ENCODE measurements at regions not wholly inside any gene's neighbourhood (a gene's known extent, or its start where the extent isn't known, plus 50 kb on each side); places are given as distances from the start of the nearest gene placed in this dataset.

GRCh38 chr1:42017259-42017658 lies 98.5 kb upstream of the HIVEP3 start:
- H3K4me3 ChIP-seq (ENCODE audit: low read depth, low read length), result no peak overlapping the region
- DNase-seq (ENCODE audit: low read depth, low spot score), result no peak
- no peak for TF ChIP-seq CTCF (IDR thresholded peaks at IDR 0.05; ENCODE audit: low read depth, low read length)
- in situ Hi-C loops (cut with HindIII; ENCODE audit: low sequenced_read_pairs), result no loop called here

- in situ Hi-C loops (cut with HindIII; ENCODE audit: low sequenced_read_pairs), result no loop called here
- no peak for DNase-seq (ENCODE audit: low read depth, low spot score)
- TF ChIP-seq CTCF (IDR thresholded peaks at IDR 0.05; ENCODE audit: low read depth, low read length), result no peak
- no peak overlapping the region for H3K4me3 ChIP-seq (ENCODE audit: low read depth, low read length)
These were observed 96.1 kb upstream of the HIVEP3 start for GRCh38 chr1:42014823-42015222.

- TF ChIP-seq CTCF (IDR thresholded peaks at IDR 0.05; ENCODE audit: low read depth, low read length), result no peak
- no peak overlapping the region for H3K4me3 ChIP-seq (ENCODE audit: low read depth, low read length)
- DNase-seq (ENCODE audit: low read depth, low spot score), result no peak
- in situ Hi-C loops (cut with HindIII; ENCODE audit: low sequenced_read_pairs), result no loop called here
These were observed 95.3 kb upstream of the HIVEP3 start for GRCh38 chr1:42013881-42014470.

- no peak for DNase-seq (ENCODE audit: low read depth, low spot score)
- no peak for TF ChIP-seq CTCF (IDR thresholded peaks at IDR 0.05; ENCODE audit: low read depth, low read length)
- in situ Hi-C loops (cut with HindIII; ENCODE audit: low sequenced_read_pairs), result no loop called here
- H3K4me3 ChIP-seq (ENCODE audit: low read depth, low read length), result no peak overlapping the region
These were observed 94.1 kb upstream of the HIVEP3 start for GRCh38 chr1:42012852-42013251.

GRCh38 chr1:42010381-42010780 lies 91.7 kb upstream of the HIVEP3 start:
- in situ Hi-C loops (cut with HindIII; ENCODE audit: low sequenced_read_pairs), result no loop called here
- no peak for DNase-seq (ENCODE audit: low read depth, low spot score)
- no peak overlapping the region for H3K4me3 ChIP-seq (ENCODE audit: low read depth, low read length)
- TF ChIP-seq CTCF (IDR thresholded peaks at IDR 0.05; ENCODE audit: low read depth, low read length), result no peak

GRCh38 chr1:42008264-42008663 lies 89.5 kb upstream of the HIVEP3 start:
- no peak overlapping the region for H3K4me3 ChIP-seq (ENCODE audit: low read depth, low read length)
- in situ Hi-C loops (cut with HindIII; ENCODE audit: low sequenced_read_pairs), result no loop called here
- no peak for DNase-seq (ENCODE audit: low read depth, low spot score)

More at GRCh38 chr1:42008264-42008663, 89.5 kb upstream of the HIVEP3 start:
- TF ChIP-seq CTCF (IDR thresholded peaks at IDR 0.05; ENCODE audit: low read depth, low read length), result no peak
